SK-N-MC (cell line): ENCODE measurements at regions not wholly inside any gene's neighbourhood (a gene's known extent, or its start where the extent isn't known, plus 50 kb on each side); places are given as distances from the start of the nearest gene placed in this dataset.

Experiments
- DNase-seq: peaks from one replicate; pipeline ENCODE4 v3.0.0-alpha.2; 2011; ENCODE audit warnings: low read depth, low spot score
- H3K27ac ChIP-seq: fragments of 200-600 bp; sonication (generic); 2 replicates; pipeline ENCODE4 v1.5.1; 2016; ENCODE audit warnings: mixed run types
- H3K36me3 ChIP-seq: fragments of 200-600 bp; sonication (generic); 2 replicates; pipeline ENCODE4 v1.6.1; 2017; ENCODE audit warnings: antibody characterized with exemption, low read length, mixed read lengths; ENCODE audit not compliant: insufficient read depth
- H3K4me3 ChIP-seq: fragments of 200-600 bp; sonication (generic); 2 replicates; pipeline ENCODE4 v1.5.1; 2016
- H3K9ac ChIP-seq: fragments of 200-600 bp; sonication (generic); 2 replicates; pipeline ENCODE4 v1.8.0; 2017; ENCODE audit warnings: mixed run types, mixed read lengths; ENCODE audit not compliant: insufficient read length
- H3K9me3 ChIP-seq: fragments of 200-600 bp; sonication (generic); 2 replicates; pipeline ENCODE4 v1.6.1; 2017; ENCODE audit warnings: low read depth, mild to moderate bottlenecking, antibody characterized with exemption, low read length, moderate library complexity, mixed read lengths
- EZH2 ChIP-seq: fragments of 200-600 bp; sonication (generic); IDR thresholded peaks from one replicate; pipeline ENCODE4 v1.6.1; 2017; ENCODE audit warnings: antibody characterized with exemption
- FOXP2 ChIP-seq: optimal IDR thresholded peaks from 2 replicates; pipeline ENCODE3; 2011; ENCODE audit warnings: mild to moderate bottlenecking, moderate library complexity; ENCODE audit not compliant: insufficient read depth; ENCODE audit errors: extremely low read length, control extremely low read depth
- POLR2AphosphoS5 ChIP-seq: IDR thresholded peaks from 2 replicates; pipeline ENCODE4 v1.6.1; 2012; ENCODE audit warnings: mild to moderate bottlenecking, low read depth, low read length, borderline replicate concordance

- no peaks in the 10 kb centered on the region for H3K9me3 ChIP-seq
- 0 out of 2 replicates have a peak, but pooled peaks cover 3% of the 10 kb centered on the region for H3K36me3 ChIP-seq
- TF ChIP-seq POLR2AphosphoS5, result no peak
- TF ChIP-seq EZH2, result no peak
- TF ChIP-seq FOXP2, result no peak
- no peak overlapping the region for H3K27ac ChIP-seq
- no peak for DNase-seq
- no peak overlapping the region for H3K9ac ChIP-seq
- H3K4me3 ChIP-seq, result no peak overlapping the region
Measured at GRCh38 chr4:126853715-126854114, 779.0 kb upstream of the INTU start.

GRCh38 chr4:126856906-126857305 is 775.9 kb upstream of the INTU start:
- Histone ChIP-seq H3K9me3 (no peaks in the 10 kb centered on the region), H3K36me3 (no peaks in the 10 kb centered on the region), H3K9ac (no peak overlapping the region), H3K27ac (no peak overlapping the region), H3K4me3 (no peak overlapping the region)
- DNase-seq, result no peak
- TF ChIP-seq POLR2AphosphoS5 (no peak), EZH2 (no peak), FOXP2 (no peak)

- no peak for TF ChIP-seq POLR2AphosphoS5
- TF ChIP-seq EZH2, result no peak
- no peak for TF ChIP-seq FOXP2
- Histone ChIP-seq H3K4me3 (no peak overlapping the region), H3K36me3 (no peaks in the 10 kb centered on the region), H3K27ac (no peak overlapping the region), H3K9ac (no peak overlapping the region), H3K9me3 (no peaks in the 10 kb centered on the region)
- DNase-seq, result no peak
Measured at GRCh38 chr4:126859314-126859713, 773.4 kb upstream of the INTU start.

- no peak overlapping the region for H3K9ac ChIP-seq
- H3K4me3 ChIP-seq, result no peak overlapping the region
- H3K27ac ChIP-seq, result no peak overlapping the region
- no peak for TF ChIP-seq POLR2AphosphoS5
- no peak for TF ChIP-seq FOXP2
- no peak for TF ChIP-seq EZH2
- no peaks in the 10 kb centered on the region for H3K36me3 ChIP-seq
- DNase-seq, result no peak
- no peaks in the 10 kb centered on the region for H3K9me3 ChIP-seq
Measured at GRCh38 chr4:126859872-126860271, 772.9 kb upstream of the INTU start.

GRCh38 chr4:126860308-126860707 is 772.4 kb upstream of the INTU start:
- Histone ChIP-seq H3K27ac (no peak overlapping the region), H3K36me3 (no peaks in the 10 kb centered on the region), H3K9me3 (no peaks in the 10 kb centered on the region), H3K9ac (no peak overlapping the region), H3K4me3 (no peak overlapping the region)
- no peak for DNase-seq
- TF ChIP-seq POLR2AphosphoS5 (no peak), FOXP2 (no peak), EZH2 (no peak)

- no peak for DNase-seq
- H3K27ac ChIP-seq, result no peak overlapping the region
- H3K4me3 ChIP-seq, result no peak overlapping the region
- peaks cover 38% of the 10 kb centered on the region for H3K36me3 ChIP-seq
- TF ChIP-seq EZH2 (no peak), POLR2AphosphoS5 (no peak), FOXP2 (no peak)
- no peaks in the 10 kb centered on the region for H3K9me3 ChIP-seq
- H3K9ac ChIP-seq, result no peak overlapping the region
Measured at GRCh38 chr4:126869967-126870366, 762.8 kb upstream of the INTU start.

- TF ChIP-seq POLR2AphosphoS5 (no peak), FOXP2 (no peak), EZH2 (no peak)
- Histone ChIP-seq H3K27ac (no peak overlapping the region), H3K4me3 (no peak overlapping the region), H3K9ac (no peak overlapping the region), H3K9me3 (no peaks in the 10 kb centered on the region), H3K36me3 (peaks cover 45% of the 10 kb centered on the region)
- DNase-seq, result no peak
Measured at GRCh38 chr4:126871810-126872209, 760.9 kb upstream of the INTU start.

GRCh38 chr4:126874533-126874932 is 758.2 kb upstream of the INTU start:
- H3K9ac ChIP-seq, result no peak overlapping the region
- TF ChIP-seq FOXP2 (no peak), EZH2 (no peak), POLR2AphosphoS5 (no peak)
- no peak overlapping the region for H3K27ac ChIP-seq
- no peak overlapping the region for H3K4me3 ChIP-seq
- no peak for DNase-seq
- H3K36me3 ChIP-seq, result peaks cover 26% of the 10 kb centered on the region
- no peaks in the 10 kb centered on the region for H3K9me3 ChIP-seq

GRCh38 chr4:126888968-126889367 is 743.8 kb upstream of the INTU start:
- no peak for TF ChIP-seq FOXP2
- no peaks in the 10 kb centered on the region for H3K9me3 ChIP-seq
- H3K4me3 ChIP-seq, result no peak overlapping the region
- no peak overlapping the region for H3K27ac ChIP-seq
- H3K9ac ChIP-seq, result no peak overlapping the region
- peaks cover 10% of the 10 kb centered on the region for H3K36me3 ChIP-seq
- DNase-seq, result no peak
